Mucosa of gallbladder (tissue), 1 donor: ENCODE measurements at regions not wholly inside any gene's neighbourhood (a gene's known extent, or its start where the extent isn't known, plus 50 kb on each side); places are given as distances from the start of the nearest gene placed in this dataset.

Experiments
- DNase-seq: peaks from one replicate; pipeline ENCODE4 v3.0.0-alpha.2; 2020; ENCODE audit warnings: low spot score
- donor health status: DM: no; HTN: no; CAD: no.

DNA sequence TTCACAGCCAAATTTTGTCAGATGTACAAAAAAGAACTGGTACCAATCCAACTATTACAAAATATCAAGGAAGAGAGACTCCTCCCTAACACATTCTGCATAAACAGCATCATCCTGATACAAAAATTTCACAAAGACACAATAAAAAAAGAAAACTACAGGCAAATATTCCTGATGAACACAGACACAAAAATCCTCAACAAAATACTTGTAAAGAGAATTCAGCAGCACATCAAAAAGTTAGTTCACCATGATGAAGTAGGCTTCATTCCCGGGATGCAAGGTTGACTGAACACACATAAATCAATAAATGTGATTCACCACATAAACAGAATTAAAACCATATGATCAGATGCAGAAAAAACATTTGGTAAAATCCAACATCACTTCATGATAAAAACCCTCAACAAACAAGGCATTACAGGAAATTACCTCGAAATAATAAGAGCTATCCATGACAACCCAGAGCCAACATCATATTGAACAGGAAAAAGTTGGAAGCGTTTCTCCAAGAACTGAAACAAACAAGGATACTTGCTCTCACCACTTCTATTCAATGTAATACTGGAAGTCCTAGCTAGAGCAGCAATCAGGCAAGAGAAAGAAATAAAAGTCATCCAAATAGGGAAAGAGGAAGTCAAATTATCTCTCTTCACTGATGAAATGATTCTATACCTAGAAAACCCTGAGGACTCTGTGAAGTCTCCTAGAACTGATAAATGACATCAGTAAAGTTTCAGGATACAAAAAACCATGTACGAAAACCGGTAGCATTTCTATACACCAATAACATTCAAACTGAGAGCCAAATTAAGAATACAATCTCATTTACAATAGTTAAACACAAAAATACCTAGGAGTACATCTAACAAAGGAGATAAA is 223.1 kb downstream of the REEP3 start:
- no peak for DNase-seq

DNA sequence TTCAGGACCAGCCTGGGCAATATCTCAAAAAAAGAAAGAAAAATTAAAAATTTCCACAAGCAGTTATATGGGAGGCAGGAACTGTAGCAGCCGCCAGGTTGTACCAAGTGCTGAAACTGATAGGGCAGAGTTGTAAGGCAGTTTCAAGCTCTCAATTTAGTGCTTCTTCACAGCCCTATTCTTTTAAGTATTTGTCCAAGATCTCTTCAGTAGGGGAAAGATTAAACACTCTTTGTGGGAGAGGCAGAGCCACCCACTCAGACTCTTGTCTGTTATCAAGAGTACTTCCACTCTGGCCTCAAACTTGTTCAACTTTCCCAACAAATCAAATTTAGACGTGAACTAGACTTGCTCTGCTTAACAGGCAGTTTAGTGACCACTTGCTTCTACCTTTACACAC is 228.7 kb downstream of the REEP3 start:
- no peak for DNase-seq

GRCh38 chr10:63751836-63752235 is 230.6 kb downstream of the REEP3 start:
- DNase-seq: no peak

DNA sequence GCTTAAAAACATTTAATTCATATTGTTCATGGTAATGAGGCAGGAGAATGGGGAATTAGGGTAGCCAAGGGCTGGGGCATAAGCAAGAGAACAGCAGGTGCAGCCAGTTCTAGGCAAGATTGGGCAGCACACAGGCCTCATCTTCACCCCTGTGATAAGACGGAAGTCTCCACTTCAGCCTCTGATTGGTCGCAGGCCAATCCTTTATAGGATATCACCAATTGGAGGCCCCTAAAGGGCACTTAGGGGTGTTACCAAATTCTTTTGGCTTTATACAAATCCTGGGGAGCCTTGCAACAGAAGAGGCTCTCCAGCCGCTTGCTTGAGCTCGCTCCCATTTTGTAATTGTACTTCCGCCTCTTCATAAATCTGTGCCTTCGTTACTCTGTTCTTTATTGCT is 231.1 kb downstream of the REEP3 start:
- DNase-seq: no peak

DNA sequence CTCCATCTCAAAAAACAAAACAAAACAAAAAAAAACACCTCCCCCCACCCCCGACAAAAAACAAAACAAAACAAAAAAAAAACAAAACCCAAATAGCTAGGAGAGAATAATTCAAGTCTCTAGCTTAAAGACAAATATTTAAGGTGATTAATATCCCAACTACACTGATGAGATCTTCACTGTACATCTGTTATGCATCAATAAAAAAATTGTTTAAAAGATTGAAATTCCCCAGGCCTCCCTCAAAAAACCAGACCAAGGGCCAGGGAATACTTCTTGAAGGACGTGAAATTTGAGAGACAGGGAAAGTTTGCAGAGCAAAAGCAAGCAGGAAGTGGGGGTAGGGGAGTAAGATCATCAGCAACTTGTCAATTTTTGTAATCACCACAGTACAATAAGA is 232.6 kb downstream of the REEP3 start:
- DNase-seq: no peak

DNA sequence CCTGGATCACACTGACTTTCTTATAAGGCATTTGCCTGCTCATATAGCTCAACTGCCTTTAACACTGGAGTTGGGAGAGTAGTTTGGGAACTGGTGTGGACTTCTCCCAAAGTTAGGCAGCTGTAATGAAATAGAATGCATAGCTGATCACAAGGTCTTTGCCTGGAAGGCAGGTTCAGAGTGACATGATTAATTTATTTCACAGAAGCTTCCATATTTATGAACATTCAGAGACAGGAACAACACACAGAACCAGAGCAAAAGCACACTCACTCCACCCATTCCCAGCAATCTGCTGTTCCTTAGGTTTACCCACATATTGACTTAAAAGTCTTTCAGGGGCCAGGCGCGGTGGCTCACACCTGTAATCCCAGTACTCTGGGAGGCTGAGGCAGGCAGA is 234.2 kb downstream of the REEP3 start:
- DNase-seq: no peak

DNA sequence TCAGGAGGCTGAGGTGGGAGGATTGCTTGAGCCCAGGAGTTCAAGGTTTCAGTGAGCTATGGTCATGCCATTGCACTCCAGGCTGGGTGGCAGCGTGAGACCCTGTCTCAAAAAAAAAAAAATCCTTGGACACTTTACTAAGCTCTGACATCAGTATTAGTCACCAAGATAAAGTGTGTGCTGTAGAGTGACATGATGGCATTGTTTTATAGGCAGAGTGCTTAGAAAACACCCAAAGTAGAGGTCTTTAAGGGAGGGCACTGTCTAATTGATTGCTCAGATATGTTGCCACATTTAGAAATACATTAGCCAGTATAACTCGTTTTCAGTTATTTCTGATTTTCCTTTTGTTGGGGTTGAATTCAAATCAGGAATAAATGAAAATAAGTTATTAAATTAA is 235.9 kb downstream of the REEP3 start:
- no peak for DNase-seq

GRCh38 chr10:63758080-63758479 is 236.9 kb downstream of the REEP3 start:
- DNase-seq: no peak

DNA sequence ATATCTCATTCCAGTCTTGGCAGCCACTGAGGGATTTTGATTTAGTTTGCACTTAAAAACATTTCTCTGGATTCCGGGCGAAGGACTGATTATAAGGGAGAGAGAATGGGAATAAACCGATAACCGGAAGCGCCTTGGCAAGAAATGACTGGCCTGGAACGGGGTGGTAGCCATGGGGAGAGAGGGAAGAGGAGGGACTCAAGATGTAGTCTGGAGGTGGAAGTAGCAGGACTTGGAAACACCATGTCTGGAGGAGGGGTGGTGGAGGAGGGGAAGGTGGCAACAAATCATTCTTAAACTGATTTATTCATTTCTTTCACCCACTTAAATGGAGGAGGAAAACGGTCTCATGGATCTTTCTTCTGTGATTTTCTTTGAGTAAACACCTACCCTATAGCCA is 238.1 kb downstream of the REEP3 start:
- DNase-seq: no peak

- DNase-seq: no peak
Measured at GRCh38 chr10:63760034-63760707, 239.0 kb downstream of the REEP3 start.

- DNase-seq: no peak
Measured at GRCh38 chr10:63760708-63761047, 239.5 kb downstream of the REEP3 start.

DNA sequence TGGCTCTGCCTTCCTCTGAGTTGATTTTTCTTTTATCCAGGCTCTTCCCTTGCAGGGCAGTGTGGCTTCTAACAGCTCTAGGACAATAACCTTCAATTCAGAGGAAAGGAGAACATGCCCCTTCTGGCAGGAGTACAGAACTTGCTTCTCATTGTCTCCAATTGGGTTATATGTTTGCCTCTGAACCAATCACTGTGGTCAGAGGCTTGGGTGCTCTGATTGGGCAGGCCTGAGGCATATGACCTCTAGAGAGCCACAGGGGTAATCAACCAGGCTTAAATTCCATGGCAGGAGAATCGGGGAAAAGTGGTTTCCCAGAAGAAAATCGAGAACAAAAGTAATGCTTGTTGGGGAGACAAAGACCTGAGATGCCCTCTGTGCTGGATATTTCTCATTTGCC is 240.0 kb downstream of the REEP3 start:
- no peak for DNase-seq

GRCh38 chr10:63763744-63764143 is 242.5 kb downstream of the REEP3 start:
- no peak for DNase-seq

DNA sequence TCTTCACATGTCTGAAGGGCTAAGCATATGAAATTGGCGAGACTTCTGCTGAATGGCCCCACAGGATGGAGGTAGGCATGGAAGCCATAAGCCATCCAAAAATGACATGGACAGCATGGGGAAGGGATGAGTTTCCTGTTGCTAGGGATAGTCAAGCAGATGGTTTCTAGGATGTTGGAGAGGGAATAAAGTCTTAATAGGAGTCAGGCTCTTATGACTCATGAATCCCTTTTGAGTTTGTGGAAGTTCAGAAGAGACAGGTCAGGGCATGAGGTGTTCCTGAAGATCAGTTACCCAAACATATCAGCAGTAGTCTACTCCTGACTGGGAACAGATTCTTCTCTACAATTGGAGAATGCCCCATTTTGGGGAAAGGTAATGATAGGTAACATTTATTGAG is 243.9 kb downstream of the REEP3 start:
- no peak for DNase-seq

- no peak for DNase-seq
Measured at GRCh38 chr10:63766745-63767137, 245.5 kb downstream of the REEP3 start.

GRCh38 chr10:63767138-63767801 is 246.1 kb downstream of the REEP3 start:
- no peak for DNase-seq

GRCh38 chr10:63769367-63769766 is 248.2 kb downstream of the REEP3 start:
- DNase-seq: no peak

DNA sequence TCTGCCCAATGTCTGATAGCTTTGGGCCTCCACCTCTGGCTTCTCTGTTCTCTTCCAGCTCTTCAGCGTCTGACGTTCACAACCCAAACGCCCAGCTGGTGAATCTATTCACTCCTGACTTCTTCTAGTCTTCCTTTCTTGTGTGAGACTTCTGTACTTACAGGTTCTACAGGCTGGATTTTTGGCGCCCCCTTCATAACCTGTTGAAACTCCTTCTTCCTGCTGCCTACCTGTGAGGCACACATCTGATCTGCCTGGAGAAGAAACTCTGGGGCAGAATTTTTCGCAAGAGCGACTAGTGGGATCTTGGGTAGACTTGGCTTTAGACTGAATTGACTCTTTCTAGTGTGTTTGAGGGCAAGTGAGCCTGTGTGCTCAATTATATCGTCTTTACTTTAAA is 249.3 kb downstream of the REEP3 start:
- DNase-seq: no peak

DNA sequence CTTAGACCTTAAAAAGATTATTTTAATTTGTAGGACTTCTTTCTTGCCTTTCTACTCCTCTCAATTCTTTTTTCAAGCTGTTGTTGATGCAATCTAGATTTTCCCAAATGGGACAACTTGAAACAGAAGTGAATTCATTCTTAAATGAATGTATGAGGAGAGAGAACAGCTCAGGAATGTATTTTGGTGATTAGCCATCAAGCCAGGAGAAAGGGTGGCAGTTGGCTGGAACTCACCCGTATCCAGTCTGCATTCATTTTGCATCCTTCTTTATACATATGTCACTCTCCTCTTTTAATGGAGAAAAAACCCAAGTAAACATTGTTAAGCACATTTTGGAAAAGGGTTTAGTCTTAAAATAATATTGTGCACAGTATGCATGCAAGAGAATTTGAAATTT is 251.3 kb downstream of the REEP3 start:
- DNase-seq: no peak

GRCh38 chr10:63773106-63773505 is 251.9 kb downstream of the REEP3 start:
- DNase-seq: no peak

GRCh38 chr10:63773962-63774361 is 252.8 kb downstream of the REEP3 start:
- no peak for DNase-seq

- DNase-seq: no peak
Measured at GRCh38 chr10:63780101-63780500, 258.9 kb downstream of the REEP3 start.

GRCh38 chr10:63781226-63781625 is 260.0 kb downstream of the REEP3 start:
- DNase-seq: no peak
